DMS79 (cell line): ENCODE measurements at regions not wholly inside any gene's neighbourhood (a gene's known extent, or its start where the extent isn't known, plus 50 kb on each side); places are given as distances from the start of the nearest gene placed in this dataset.
"Not testable (repeated sequence)": the region's sequence is repeated elsewhere in the genome, so short reads cannot be mapped to it uniquely, and the experiment has no call there.

ENCODE experiments used
- DNase-seq: peaks from one replicate; lab custom pipeline; 2025; lab: John Stamatoyannopoulos, UW

- DNase-seq = no peak
Measured at GRCh38 chr21:15204140-15204969, 139.6 kb upstream of the NRIP1 start.

DNA sequence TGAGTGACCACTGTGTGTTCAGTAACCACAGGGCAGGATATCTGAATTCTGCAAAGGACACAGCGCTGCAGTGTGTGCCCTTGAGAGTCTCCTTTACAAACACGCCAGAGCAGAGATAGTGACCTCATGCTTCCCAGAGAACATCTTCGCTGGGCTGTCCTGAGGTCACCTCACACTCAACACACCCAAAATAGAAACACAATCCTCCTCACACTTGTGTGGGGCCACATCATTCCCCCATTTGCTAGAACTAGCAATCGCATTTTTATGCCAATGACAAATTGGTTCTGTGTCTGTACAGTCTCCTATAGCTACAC, 140.1 kb upstream of the NRIP1 start:
- DNase-seq = no peak

DNA sequence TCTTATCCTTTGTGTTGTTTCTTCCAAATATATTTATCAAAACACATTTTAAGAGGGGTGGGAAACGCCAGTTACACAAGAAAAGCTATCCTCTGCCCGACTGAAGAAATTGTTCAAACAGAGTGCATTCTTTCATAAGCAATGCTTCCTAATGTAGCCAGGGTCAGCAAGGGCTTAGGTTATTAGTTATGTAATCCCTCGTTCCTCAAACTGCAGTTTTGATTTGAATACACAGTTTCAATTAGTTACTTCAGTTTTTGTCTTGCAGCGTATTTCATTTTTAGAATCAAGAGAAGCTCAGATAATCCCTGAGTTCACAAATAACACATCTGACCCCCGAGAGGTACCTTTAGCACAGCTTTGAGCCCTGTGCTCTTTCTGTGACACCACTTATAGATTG, 141.7 kb upstream of the NRIP1 start:
- no peak for DNase-seq

DNA sequence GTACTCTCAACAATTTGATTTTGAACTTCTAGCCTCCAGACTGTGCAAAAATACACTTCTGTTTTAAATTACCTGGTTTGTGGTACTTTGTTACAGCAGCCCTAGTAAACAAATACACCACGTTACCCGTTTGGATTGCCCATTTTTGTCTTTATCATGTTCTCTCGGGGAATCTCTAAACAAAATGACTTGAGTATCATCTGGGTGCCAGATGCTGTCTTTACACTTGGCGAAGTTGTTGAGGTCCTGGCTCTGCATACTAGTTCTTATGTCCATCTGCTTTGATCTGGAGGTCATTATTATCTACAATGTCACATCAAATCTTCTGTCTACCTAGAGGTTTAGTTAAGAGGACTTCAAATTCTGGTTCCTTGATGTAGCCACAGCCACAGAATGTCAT, 142.4 kb upstream of the NRIP1 start:
- no peak for DNase-seq

DNA sequence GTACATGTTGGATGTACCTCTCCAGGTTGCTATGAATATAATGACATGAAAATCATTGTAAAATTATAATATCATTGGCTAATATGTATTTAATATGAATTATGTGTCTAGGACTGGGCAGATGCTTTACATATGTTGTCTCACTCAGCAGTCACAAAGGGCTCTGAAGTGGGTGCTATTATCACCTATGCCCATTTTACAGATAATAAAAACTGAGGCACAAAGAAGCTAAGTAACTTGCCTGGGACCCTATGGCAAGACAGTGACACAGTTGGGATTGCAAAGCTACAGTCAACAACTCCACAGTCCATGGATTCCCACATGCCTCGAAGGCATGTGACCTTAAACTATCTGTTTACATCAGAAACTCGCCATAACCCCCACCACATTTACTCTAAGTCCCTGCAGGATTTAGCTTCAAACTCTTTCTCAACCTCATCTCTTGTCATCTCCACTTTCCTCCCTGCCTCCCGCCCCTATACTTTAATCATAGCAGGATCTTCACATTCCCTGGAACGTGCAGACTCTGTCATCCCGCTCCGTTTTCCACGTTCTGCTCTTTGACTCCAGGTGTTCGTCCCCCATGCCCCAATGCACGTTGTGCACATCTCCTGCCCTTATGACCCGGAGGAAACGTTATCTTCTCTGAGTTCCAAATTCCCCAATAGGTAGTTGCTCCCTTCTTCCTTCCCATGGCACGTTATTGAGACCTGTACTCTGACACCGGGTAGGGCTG, 143.0 kb upstream of the NRIP1 start:
- DNase-seq = no peak

- no peak for DNase-seq
Measured at GRCh38 chr21:15208786-15209185, 144.0 kb upstream of the NRIP1 start.

DNA sequence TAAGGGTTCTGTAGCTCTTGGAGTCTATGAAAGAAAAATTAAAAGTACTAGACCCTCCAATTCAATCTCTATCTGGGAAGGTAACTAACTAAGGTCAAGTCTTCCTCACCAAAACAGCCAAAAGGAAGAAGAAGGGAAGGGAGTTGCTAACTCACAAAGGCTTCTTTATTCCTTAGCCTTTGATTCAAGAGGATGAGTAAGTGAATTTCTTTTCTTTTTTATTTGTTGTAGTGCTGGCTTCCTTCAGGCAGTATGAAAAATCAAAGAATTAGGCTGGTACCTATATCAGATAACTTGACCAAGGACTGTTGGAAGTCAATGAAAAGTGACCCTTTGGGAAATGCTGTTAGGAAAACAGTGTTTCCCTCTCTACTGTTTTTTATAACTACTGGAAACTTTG, 144.4 kb upstream of the NRIP1 start:
- DNase-seq = no peak

- no peak for DNase-seq
Measured at GRCh38 chr21:15210235-15210678, 145.5 kb upstream of the NRIP1 start.

DNA sequence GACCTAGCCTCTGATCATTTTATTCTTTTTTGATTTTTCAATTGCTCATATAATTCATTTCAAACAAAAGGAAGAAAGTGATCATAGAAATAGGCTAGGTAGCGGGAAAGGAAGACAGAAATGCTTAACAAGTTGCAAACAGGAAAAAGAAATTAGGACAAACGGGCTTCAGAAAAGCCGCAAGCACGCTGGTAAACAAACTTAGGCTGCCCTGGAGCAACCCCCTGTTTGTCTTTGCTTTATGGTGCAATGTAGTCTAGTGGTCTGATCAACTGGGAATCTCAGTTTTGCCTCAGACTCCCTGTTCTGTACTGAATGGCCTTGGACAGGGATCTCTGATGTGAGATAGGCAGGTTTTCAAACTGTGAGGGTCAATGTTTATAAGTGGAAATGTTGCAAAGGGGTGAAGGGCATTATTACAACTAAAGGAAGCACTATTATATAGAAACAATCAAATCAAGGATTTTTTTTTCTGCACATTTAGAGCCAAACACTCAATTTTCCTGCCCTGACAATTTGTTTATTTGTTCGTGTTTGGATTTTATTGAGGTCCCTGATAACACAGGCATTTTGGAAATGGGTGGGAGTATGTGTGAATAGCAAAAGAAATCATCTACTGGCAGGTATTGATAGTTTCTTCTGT, 146.8 kb upstream of the NRIP1 start:
- DNase-seq = no peak

DNA sequence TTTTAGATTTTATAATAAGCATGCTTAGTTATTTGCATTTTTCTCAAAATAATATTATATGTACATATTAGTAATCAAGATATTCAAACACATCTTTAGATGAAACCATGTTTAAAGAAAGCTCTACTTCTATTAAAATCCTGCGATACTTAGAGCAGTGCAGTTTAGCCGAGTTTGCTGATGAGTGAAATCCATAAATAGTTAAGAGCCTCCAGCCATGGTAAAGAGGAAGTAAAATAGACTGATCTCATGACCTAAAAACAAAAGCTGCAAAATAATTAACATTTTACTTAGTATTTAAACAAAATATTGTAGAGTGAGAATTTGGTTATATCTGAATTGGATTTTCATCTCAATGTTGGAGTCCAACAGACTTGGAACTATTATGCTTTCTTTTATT, 147.4 kb upstream of the NRIP1 start:
- DNase-seq = no peak

DNA sequence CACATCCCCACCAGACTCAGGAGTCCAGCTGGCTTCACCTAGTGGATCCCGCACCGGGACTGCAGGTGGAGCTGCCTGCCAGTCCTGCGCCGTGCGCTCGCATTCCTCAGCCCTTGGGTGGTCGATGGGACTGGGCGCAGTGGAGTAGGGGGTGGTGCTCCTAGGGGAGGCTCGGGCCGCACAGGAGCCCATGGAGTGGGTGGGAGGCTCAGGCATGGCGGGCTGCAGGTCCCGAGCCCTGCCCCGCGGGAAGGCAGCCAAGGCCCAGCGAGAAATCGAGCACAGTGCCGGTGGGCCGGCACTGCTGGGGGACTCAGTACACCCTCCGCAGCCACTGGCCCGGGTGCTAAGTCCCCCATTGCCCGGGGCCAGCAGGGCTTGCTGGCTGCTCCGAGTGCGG, 153.7 kb upstream of the NRIP1 start:
- not testable (repeated sequence) for DNase-seq

DNA sequence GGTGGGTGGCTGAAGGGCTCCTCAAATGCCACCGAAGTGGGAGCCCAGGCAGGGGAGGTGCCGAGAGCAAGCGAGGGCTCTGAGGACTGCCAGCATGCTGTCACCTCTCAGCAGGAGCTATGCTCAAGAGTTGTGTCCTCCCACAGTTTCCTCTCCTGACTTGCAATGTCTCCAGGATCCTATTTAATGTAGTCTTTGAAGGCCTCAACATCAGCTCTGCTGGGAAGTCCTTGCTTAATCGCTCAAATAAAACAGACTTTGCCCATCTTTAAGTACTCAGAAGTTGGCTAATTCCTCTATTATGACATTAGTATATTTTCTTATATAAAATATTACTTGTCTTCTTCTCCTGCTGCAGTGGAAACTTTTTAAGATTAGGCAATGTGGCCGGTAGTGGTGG, 154.2 kb upstream of the NRIP1 start:
- DNase-seq = no peak

DNA sequence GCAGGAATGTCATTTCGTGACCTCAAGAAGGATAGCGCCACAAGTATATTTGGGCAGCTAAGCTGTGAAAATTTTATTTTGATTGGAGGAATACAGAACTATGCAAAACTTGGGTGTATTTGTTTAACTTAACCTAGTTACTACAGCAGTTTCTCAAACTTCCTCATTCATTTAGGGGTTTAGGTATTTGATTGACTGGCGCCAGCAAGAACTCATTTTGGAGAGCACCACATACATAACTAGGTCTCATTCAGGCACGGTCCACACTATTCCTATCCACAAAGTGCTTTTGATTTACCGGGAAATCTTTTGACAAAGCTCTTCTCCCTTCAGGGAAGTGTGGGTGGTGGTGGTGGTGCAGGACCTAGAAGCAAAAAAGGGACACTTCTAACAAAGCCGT, 155.1 kb upstream of the NRIP1 start:
- no peak for DNase-seq

GRCh38 chr21:15221799-15222386, 157.1 kb upstream of the NRIP1 start:
- no peak for DNase-seq

GRCh38 chr21:15222707-15223106, 157.9 kb upstream of the NRIP1 start:
- no peak for DNase-seq

DNA sequence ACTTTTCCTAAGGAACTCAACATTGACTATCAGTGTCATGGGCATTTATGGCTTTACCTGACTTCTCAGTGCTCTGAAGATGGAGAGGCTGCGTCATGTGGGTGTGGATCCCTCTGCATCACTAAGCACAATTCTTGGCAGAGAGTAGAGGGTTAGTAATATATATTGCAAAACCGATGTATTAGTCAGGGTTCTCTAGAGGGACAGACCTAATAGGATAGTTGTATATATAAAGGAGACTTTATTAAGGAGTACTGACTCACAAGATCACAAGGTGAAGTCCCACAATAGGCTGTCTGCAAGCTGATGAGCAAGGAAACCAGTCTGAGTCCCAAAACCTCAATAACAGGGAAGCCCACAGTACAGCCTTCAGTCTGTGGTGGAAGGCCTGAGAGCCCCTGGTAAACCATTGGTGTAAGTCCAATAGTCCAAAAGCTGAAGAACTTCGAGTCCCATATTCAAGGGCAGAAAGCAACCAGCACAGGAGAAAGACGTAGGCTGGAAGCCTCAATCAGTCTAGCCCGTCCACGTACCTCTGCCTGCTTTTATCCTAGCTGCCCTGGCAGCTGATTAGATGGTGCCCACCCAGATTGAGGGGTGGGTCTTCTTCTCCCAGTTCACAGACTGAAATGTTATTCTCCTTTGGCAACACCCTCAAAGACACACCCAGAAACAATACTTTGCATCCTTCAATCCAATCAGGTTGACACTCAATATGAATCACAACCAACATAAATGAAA, 159.7 kb upstream of the NRIP1 start:
- no peak for DNase-seq

GRCh38 chr21:15227919-15228318, 163.1 kb upstream of the NRIP1 start:
- no peak for DNase-seq

DNA sequence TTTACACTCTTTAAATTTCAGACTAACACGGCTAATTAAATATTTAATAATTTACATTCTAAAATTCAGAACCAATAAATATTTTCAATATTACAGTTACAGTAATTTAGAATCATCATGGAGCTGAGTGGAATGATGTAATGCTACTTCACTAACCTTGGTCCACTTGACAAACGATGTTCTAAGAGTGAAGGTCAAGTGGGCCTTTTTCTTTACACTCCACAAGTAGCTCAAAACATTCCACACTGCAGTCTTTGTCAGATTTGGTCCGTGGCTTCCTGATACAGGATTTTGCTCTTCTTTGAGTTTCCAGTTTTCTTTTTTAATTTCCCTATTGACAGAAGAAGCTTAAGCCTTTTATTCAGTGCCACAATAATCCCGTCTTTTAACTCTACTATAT, 164.6 kb upstream of the NRIP1 start:
- no peak for DNase-seq

GRCh38 chr21:15233611-15234010, 168.8 kb upstream of the NRIP1 start:
- no peak for DNase-seq

DNA sequence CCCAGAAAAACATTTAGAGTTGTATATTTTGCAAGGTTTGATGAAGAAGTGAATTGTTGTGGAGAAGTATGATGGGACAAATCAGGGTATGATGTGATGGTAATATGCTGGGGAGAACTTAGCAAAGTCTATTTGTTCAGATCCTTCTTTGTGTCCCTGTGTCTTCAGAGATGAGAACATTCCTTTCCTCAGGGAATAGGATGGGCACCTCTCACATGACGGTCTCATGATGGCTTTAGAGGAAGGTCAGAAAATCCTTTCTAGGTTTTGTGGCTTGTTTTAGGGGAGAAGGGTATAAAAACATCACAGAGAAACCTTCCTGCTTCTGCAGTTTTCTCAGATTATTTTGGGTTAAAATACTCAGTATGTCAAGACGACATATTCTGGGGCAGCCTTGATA, 171.3 kb upstream of the NRIP1 start:
- DNase-seq = no peak

GRCh38 chr21:15240848-15241247, 176.0 kb upstream of the NRIP1 start:
- DNase-seq = no peak
